ENCODE measurements at regions not wholly inside any gene's neighbourhood (a gene's known extent, or its start where the extent isn't known, plus 50 kb on each side); places are given as distances from the start of the nearest gene placed in this dataset.

- Histone ChIP-seq H3K9ac (ENCODE audit: low read length) (no peak overlapping the region), H3K9me3 (ENCODE audit: low read length) (no peaks in the 10 kb centered on the region), H3K27me3 (ENCODE audit: insufficient read depth, low read depth, low read length) (no peaks in the 10 kb centered on the region), H3K4me3 (ENCODE audit: low read length) (no peak overlapping the region), H3K79me2 (replicated peaks; ENCODE audit: insufficient read depth, low read length) (no peaks in the 10 kb centered on the region), H2AFZ (ENCODE audit: low read depth, low read length) (no peak overlapping the region), H3F3A (ENCODE audit: insufficient read depth, low read length, poor library complexity, severe bottlenecking) (no peaks in the 10 kb centered on the region), H3K9me2 (ENCODE audit: insufficient read depth, low read length) (no peaks in the 10 kb centered on the region), H3K4me2 (ENCODE audit: low read length) (no peak overlapping the region), H3K36me3 (ENCODE audit: insufficient read depth, low read length) (no peaks in the 10 kb centered on the region), H4K20me1 (ENCODE audit: insufficient read depth) (no peaks in the 10 kb centered on the region), H3K27ac (ENCODE audit: low read length) (no peak overlapping the region)
- TF ChIP-seq POLR2AphosphoS5 (IDR thresholded peaks at IDR 0.05) (no peak), EP300 (conservative IDR thresholded peaks at IDR 0.05; ENCODE audit: poor library complexity, severe bottlenecking) (no peak), TAF1 (IDR thresholded peaks at IDR 0.05; ENCODE audit: low read depth) (no peak), CTCF (IDR thresholded peaks at IDR 0.05; ENCODE audit: poor library complexity, severe bottlenecking) (no peak), MXI1 (conservative IDR thresholded peaks at IDR 0.05; ENCODE audit: poor library complexity, severe bottlenecking) (no peak), SMC3 (conservative IDR thresholded peaks at IDR 0.05; ENCODE audit: poor library complexity) (no peak), REST (IDR thresholded peaks at IDR 0.05; ENCODE audit: borderline replicate concordance) (no peak), RAD21 (conservative IDR thresholded peaks at IDR 0.05) (no peak), EZH2 (IDR thresholded peaks at IDR 0.05; ENCODE audit: borderline replicate concordance, insufficient read depth, low read length, poor library complexity, severe bottlenecking) (no peak)
These were observed 1214.6 kb downstream of the CDH8 start for GRCh38 chr16:60821661-60822060.

GRCh38 chr16:60820361-60820760, 1215.9 kb downstream of the CDH8 start:
- Histone ChIP-seq H3K27ac (ENCODE audit: low read length) (no peak overlapping the region), H3K27me3 (ENCODE audit: insufficient read depth, low read depth, low read length) (no peaks in the 10 kb centered on the region), H3K79me2 (replicated peaks; ENCODE audit: insufficient read depth, low read length) (no peaks in the 10 kb centered on the region), H3K36me3 (ENCODE audit: insufficient read depth, low read length) (no peaks in the 10 kb centered on the region), H3K9me2 (ENCODE audit: insufficient read depth, low read length) (no peaks in the 10 kb centered on the region), H4K20me1 (ENCODE audit: insufficient read depth) (no peaks in the 10 kb centered on the region), H2AFZ (ENCODE audit: low read depth, low read length) (no peak overlapping the region), H3F3A (ENCODE audit: insufficient read depth, low read length, poor library complexity, severe bottlenecking) (no peaks in the 10 kb centered on the region), H3K9ac (ENCODE audit: low read length) (no peak overlapping the region), H3K4me3 (ENCODE audit: low read length) (no peak overlapping the region), H3K4me2 (ENCODE audit: low read length) (no peak overlapping the region), H3K9me3 (ENCODE audit: low read length) (no peaks in the 10 kb centered on the region)
- TF ChIP-seq MXI1 (conservative IDR thresholded peaks at IDR 0.05; ENCODE audit: poor library complexity, severe bottlenecking) (no peak), RAD21 (conservative IDR thresholded peaks at IDR 0.05) (no peak), SMC3 (conservative IDR thresholded peaks at IDR 0.05; ENCODE audit: poor library complexity) (no peak), CTCF (IDR thresholded peaks at IDR 0.05; ENCODE audit: poor library complexity, severe bottlenecking) (no peak), TAF1 (IDR thresholded peaks at IDR 0.05; ENCODE audit: low read depth) (no peak), REST (IDR thresholded peaks at IDR 0.05; ENCODE audit: borderline replicate concordance) (no peak), POLR2AphosphoS5 (IDR thresholded peaks at IDR 0.05) (no peak), EP300 (conservative IDR thresholded peaks at IDR 0.05; ENCODE audit: poor library complexity, severe bottlenecking) (no peak), EZH2 (IDR thresholded peaks at IDR 0.05; ENCODE audit: borderline replicate concordance, insufficient read depth, low read length, poor library complexity, severe bottlenecking) (no peak)

Data from neural cell (in vitro differentiated cells).